Prostate gland (tissue), 2 donors: ENCODE measurements at regions not wholly inside any gene's neighbourhood (a gene's known extent, or its start where the extent isn't known, plus 50 kb on each side); places are given as distances from the start of the nearest gene placed in this dataset.

Source experiments
- POLR2A ChIP-seq: fragments of 450-650 bp; IDR thresholded peaks from one replicate; pipeline ENCODE4 v1.6.1; 2016; ENCODE audit warnings: antibody characterized with exemption, mild to moderate bottlenecking
- POLR2AphosphoS5 ChIP-seq: sonication (generic); formaldehyde crosslinking; IDR thresholded peaks from one replicate; pipeline ENCODE4 v1.6.1; 2017; ENCODE audit warnings: antibody characterized with exemption
- TF ChIP-seq, protein P1 (sequence below), 4 experiments: fragments of 200-600 bp in 2 of 4; fragments of 450-650 bp in 2 of 4; sonication (generic) in 2 of 4; IDR thresholded peaks; 1 replicate in 3 of 4; 2 replicates in 1 of 4; pipeline ENCODE4 v1.5.1; 2016 to 2019; ENCODE audit warnings: antibody characterized with exemption in 4 of 4, mild to moderate bottlenecking in 2 of 4, moderate library complexity in 2 of 4

DNA sequence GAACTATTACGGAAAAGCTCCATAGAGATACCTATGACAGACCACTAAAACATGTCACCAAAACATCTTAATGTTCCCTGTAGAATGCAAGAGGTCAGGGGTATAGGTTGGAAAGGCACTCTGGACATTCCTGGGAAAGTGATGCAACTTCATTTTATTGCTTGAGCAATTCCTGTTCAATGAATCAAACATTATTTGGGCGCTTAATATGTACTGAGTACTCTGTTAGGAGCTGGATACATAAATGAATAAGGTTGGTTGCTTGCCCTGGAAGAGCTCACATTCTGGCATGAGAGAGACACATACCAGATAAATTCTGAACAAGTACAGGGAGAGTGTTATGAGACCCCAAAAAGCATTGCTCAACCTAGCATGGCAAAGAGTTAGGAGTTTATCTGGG, 408.9 kb upstream of the DMAC1 start:
- TF ChIP-seq, protein P1, sequence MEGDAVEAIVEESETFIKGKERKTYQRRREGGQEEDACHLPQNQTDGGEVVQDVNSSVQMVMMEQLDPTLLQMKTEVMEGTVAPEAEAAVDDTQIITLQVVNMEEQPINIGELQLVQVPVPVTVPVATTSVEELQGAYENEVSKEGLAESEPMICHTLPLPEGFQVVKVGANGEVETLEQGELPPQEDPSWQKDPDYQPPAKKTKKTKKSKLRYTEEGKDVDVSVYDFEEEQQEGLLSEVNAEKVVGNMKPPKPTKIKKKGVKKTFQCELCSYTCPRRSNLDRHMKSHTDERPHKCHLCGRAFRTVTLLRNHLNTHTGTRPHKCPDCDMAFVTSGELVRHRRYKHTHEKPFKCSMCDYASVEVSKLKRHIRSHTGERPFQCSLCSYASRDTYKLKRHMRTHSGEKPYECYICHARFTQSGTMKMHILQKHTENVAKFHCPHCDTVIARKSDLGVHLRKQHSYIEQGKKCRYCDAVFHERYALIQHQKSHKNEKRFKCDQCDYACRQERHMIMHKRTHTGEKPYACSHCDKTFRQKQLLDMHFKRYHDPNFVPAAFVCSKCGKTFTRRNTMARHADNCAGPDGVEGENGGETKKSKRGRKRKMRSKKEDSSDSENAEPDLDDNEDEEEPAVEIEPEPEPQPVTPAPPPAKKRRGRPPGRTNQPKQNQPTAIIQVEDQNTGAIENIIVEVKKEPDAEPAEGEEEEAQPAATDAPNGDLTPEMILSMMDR (IDR thresholded peaks at IDR 0.05) = no peak
- no peak for TF ChIP-seq POLR2A
- TF ChIP-seq POLR2AphosphoS5 = no peak
